ENCODE measurements at regions not wholly inside any gene's neighbourhood (a gene's known extent, or its start where the extent isn't known, plus 50 kb on each side); places are given as distances from the start of the nearest gene placed in this dataset.

DNA sequence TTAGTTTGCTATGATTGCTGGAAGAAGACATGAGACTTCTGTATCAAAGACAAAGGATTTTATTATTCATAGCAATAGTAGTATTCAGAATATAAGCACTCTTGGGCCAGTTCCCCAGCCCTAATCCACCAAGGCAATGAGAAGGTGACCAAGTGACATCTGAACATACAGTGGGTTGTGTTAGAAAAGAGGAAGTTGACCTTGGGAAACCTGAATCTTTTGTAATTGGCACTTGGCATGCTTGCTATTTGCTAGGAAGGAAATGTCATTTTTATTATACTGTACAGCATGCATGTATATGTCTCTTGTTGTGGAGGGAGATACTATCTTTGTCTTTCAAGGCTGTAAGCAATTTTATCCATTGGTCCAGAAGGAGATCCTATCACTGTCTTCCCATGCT, 216.1 kb upstream of the FAT1 start:
- TF ChIP-seq POLR2AphosphoS5 (IDR thresholded peaks at IDR 0.05), result no peak
- TF ChIP-seq, protein P1, sequence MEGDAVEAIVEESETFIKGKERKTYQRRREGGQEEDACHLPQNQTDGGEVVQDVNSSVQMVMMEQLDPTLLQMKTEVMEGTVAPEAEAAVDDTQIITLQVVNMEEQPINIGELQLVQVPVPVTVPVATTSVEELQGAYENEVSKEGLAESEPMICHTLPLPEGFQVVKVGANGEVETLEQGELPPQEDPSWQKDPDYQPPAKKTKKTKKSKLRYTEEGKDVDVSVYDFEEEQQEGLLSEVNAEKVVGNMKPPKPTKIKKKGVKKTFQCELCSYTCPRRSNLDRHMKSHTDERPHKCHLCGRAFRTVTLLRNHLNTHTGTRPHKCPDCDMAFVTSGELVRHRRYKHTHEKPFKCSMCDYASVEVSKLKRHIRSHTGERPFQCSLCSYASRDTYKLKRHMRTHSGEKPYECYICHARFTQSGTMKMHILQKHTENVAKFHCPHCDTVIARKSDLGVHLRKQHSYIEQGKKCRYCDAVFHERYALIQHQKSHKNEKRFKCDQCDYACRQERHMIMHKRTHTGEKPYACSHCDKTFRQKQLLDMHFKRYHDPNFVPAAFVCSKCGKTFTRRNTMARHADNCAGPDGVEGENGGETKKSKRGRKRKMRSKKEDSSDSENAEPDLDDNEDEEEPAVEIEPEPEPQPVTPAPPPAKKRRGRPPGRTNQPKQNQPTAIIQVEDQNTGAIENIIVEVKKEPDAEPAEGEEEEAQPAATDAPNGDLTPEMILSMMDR (IDR thresholded peaks at IDR 0.05), result no peak
